OCI-LY1 (cell line): ENCODE measurements at regions not wholly inside any gene's neighbourhood (a gene's known extent, or its start where the extent isn't known, plus 50 kb on each side); places are given as distances from the start of the nearest gene placed in this dataset.

Experiments
- H2AFZ ChIP-seq: fragments of 200-600 bp; sonication (generic), shearing (Covaris generic); 2 replicates; pipeline ENCODE4 v1.6.0; 2014; ENCODE audit warnings: antibody characterized with exemption, mild to moderate bottlenecking, low read length
- H3F3A ChIP-seq: fragments of 200-600 bp; sonication (generic), shearing (Covaris generic); 2 replicates; pipeline ENCODE4 v1.6.0; 2014; ENCODE audit warnings: mild to moderate bottlenecking, antibody characterized with exemption, low read length, moderate library complexity; ENCODE audit not compliant: insufficient read depth
- H3K27ac ChIP-seq: fragments of 200-600 bp; sonication (generic); 2 replicates; pipeline ENCODE4 v1.5.1; 2014; ENCODE audit warnings: low read length, mixed run types, mild to moderate bottlenecking, low read depth; ENCODE audit not compliant: poor library complexity, severe bottlenecking
- H3K27me3 ChIP-seq: fragments of 200-600 bp; sonication (generic); 2 replicates; pipeline ENCODE4 v1.6.0; 2014; ENCODE audit warnings: antibody characterized with exemption, mild to moderate bottlenecking, low read length, moderate library complexity; ENCODE audit not compliant: insufficient read depth
- H3K36me3 ChIP-seq: fragments of 200-600 bp; sonication (generic); 2 replicates; pipeline ENCODE4 v1.6.1; 2014; ENCODE audit warnings: mild to moderate bottlenecking, antibody characterized with exemption, low read length, moderate library complexity, mixed read lengths; ENCODE audit not compliant: insufficient read depth
- H3K4me1 ChIP-seq: fragments of 200-600 bp; sonication (generic); 2 replicates; pipeline ENCODE4 v1.5.1; 2014; ENCODE audit warnings: mild to moderate bottlenecking, low read length, moderate library complexity; ENCODE audit not compliant: insufficient read depth, severe bottlenecking
- H3K4me2 ChIP-seq: fragments of 200-600 bp; sonication (generic), shearing (Covaris generic); 2 replicates; pipeline ENCODE4 v1.6.1; 2014; ENCODE audit warnings: low read length
- H3K4me3 ChIP-seq: fragments of 200-600 bp; sonication (generic); 2 replicates; pipeline ENCODE4 v1.5.1; 2014; ENCODE audit warnings: low read length, low read depth, mild to moderate bottlenecking, mixed read lengths; ENCODE audit not compliant: poor library complexity, severe bottlenecking
- H3K79me2 ChIP-seq: fragments of 200-600 bp; shearing (Covaris generic); 2 replicates; pipeline ENCODE4 v1.6.1; 2016; ENCODE audit warnings: mixed run types, low read length, mixed read lengths; ENCODE audit not compliant: insufficient read depth
- H3K9ac ChIP-seq: fragments of 200-600 bp; sonication (generic), shearing (Covaris generic); 2 replicates; pipeline ENCODE4 v1.6.1; 2014; ENCODE audit warnings: mild to moderate bottlenecking, low read length, mixed read lengths
- H3K9me2 ChIP-seq: fragments of 200-600 bp; sonication (generic), shearing (Covaris generic); 2 replicates; pipeline ENCODE4 v1.6.1; 2014; ENCODE audit warnings: low read depth, mild to moderate bottlenecking, low read length, mixed read lengths
- H3K9me3 ChIP-seq: fragments of 200-600 bp; shearing (Covaris generic); 2 replicates; pipeline ENCODE4 v1.6.1; 2014; ENCODE audit warnings: low read length, mixed read lengths
- H4K20me1 ChIP-seq: fragments of 200-600 bp; sonication (generic), shearing (Covaris generic); 2 replicates; pipeline ENCODE4 v1.6.0; 2016; ENCODE audit warnings: mild to moderate bottlenecking, low read length; ENCODE audit not compliant: insufficient read depth
- EZH2 ChIP-seq: fragments of 200-600 bp; sonication (generic), shearing (Covaris generic); IDR thresholded peaks from 2 replicates; pipeline ENCODE4 v1.8.0; 2017; ENCODE audit warnings: borderline replicate concordance, mixed run types, mild to moderate bottlenecking, antibody characterized with exemption, low read length, moderate library complexity, mixed read lengths
- TF ChIP-seq, protein P1 (sequence below): fragments of 200-600 bp; sonication (generic), shearing (Covaris generic); IDR thresholded peaks from 2 replicates; pipeline ENCODE4 v1.5.1; 2017; ENCODE audit warnings: mild to moderate bottlenecking, antibody characterized with exemption, low read length, moderate library complexity, mixed read lengths

DNA sequence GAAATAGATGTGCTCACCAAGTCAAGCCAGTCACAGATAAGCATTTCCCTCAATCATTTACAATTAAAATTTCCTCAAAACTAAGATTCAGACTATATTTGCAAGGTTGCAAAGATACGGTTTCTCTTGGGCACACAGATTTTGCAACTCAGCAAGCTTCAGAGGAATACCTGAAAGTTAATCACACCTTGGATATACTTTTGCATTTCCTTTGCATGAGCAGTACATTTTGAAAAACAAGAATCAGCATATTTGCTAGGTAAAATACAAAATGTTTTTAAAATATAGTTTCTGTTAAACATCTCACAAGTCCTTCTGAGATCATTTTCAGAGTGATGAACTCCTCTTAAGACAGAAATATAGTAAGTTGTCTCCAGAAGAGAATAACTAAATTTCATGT, 336.9 kb downstream of the DUSP6 start:
- Histone ChIP-seq H3K36me3 (no peaks in the 10 kb centered on the region), H3K4me2 (no peak overlapping the region), H3F3A (no peaks in the 10 kb centered on the region), H3K79me2 (no peaks in the 10 kb centered on the region), H2AFZ (no peak overlapping the region), H3K9me2 (no peaks in the 10 kb centered on the region), H3K9ac (no peak overlapping the region), H3K4me1 (no peaks in the 10 kb centered on the region), H3K4me3 (no peak overlapping the region), H3K9me3 (no peaks in the 10 kb centered on the region), H3K27ac (no peak overlapping the region), H4K20me1 (no peaks in the 10 kb centered on the region), H3K27me3 (no peaks in the 10 kb centered on the region)
- TF ChIP-seq, protein P1, sequence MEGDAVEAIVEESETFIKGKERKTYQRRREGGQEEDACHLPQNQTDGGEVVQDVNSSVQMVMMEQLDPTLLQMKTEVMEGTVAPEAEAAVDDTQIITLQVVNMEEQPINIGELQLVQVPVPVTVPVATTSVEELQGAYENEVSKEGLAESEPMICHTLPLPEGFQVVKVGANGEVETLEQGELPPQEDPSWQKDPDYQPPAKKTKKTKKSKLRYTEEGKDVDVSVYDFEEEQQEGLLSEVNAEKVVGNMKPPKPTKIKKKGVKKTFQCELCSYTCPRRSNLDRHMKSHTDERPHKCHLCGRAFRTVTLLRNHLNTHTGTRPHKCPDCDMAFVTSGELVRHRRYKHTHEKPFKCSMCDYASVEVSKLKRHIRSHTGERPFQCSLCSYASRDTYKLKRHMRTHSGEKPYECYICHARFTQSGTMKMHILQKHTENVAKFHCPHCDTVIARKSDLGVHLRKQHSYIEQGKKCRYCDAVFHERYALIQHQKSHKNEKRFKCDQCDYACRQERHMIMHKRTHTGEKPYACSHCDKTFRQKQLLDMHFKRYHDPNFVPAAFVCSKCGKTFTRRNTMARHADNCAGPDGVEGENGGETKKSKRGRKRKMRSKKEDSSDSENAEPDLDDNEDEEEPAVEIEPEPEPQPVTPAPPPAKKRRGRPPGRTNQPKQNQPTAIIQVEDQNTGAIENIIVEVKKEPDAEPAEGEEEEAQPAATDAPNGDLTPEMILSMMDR, result no peak
- no peak for TF ChIP-seq EZH2

DNA sequence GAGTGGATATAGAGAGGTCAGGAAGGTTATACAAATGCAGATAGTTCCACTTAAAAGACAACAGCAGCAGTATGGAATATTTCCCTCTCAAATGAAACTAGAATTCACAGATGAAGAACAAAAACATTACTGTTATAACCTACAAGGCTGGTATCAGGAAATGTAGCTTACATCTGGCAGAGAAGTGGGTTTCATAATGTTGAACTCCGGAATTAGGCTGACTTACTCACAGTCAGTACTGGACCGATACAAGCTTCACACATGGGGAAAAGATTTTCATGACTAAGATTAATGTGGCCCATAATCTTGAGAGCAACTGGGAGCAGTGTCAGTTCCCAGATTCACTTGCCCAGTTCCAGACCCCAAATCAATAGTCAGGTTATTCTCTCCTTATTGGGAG, 353.9 kb downstream of the DUSP6 start:
- Histone ChIP-seq H3K4me3 (no peak overlapping the region), H4K20me1 (no peaks in the 10 kb centered on the region), H3K9ac (no peak overlapping the region), H3K9me3 (no peaks in the 10 kb centered on the region), H3K79me2 (no peaks in the 10 kb centered on the region), H3K9me2 (no peaks in the 10 kb centered on the region), H3F3A (no peaks in the 10 kb centered on the region), H3K4me1 (no peaks in the 10 kb centered on the region), H3K4me2 (no peak overlapping the region), H3K27ac (no peak overlapping the region), H3K27me3 (no peaks in the 10 kb centered on the region), H2AFZ (no peak overlapping the region), H3K36me3 (no peaks in the 10 kb centered on the region)
- no peak for TF ChIP-seq EZH2
- TF ChIP-seq, protein P1, result no peak

DNA sequence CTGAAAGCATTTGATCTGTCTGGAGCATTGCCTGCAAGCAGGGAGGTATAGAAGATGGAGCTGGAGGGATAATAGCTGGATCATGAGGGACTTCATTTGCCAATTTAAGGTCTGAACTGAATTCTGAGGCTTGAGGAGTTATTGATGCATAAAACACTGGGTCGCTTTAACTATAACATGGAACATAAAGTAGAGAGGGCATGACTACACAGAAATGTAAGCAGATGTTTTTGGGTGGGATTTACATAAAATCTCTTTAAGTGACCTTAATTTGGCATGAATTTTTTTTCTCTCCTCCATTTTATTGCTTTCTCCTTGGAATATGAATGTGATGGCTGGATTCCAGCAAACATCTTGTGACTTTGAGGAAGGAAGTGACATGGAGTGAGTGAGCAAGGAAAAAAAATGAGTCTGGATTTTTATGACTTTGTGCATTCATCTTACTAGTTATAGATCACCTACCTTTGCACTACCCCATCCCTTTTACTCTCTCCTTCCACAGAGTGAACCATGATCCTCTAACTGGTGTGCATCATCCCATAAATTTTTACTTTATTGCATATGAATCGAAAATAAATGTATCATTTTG, 356.0 kb downstream of the DUSP6 start:
- Histone ChIP-seq H3K79me2 (no peaks in the 10 kb centered on the region), H3K4me2 (no peak overlapping the region), H3K9me2 (no peaks in the 10 kb centered on the region), H3K27ac (no peak overlapping the region), H3F3A (no peaks in the 10 kb centered on the region), H3K27me3 (no peaks in the 10 kb centered on the region), H4K20me1 (no peaks in the 10 kb centered on the region), H3K9me3 (no peaks in the 10 kb centered on the region), H3K4me3 (no peak overlapping the region), H2AFZ (no peak overlapping the region), H3K36me3 (no peaks in the 10 kb centered on the region), H3K9ac (no peak overlapping the region), H3K4me1 (no peaks in the 10 kb centered on the region)
- TF ChIP-seq, protein P1, result no peak
- TF ChIP-seq EZH2, result no peak
